ENCODE measurements at regions not wholly inside any gene's neighbourhood (a gene's known extent, or its start where the extent isn't known, plus 50 kb on each side); places are given as distances from the start of the nearest gene placed in this dataset.
A peak's percentile ranks its signal among the peaks of the same experiment; 100 is the strongest.

GRCh38 chr2:187869195-187869594 lies 315.0 kb upstream of the TFPI start:
- H3K27me3 ChIP-seq (ENCODE audit: control insufficient read depth in 1 of 2, insufficient read depth in 1 of 2, low read length in 2 of 2), result no peaks in the 10 kb centered on the region
- H2AFZ ChIP-seq (ENCODE audit: low read depth, low read length), result no peak overlapping the region
- no peak overlapping the region for H2BK15ac ChIP-seq (ENCODE audit: low read depth, poor library complexity, severe bottlenecking)
- H3K9ac ChIP-seq (ENCODE audit: low read length), result no peak overlapping the region
- DNase-seq, result no peak
- no peak overlapping the region for H3K27ac ChIP-seq (ENCODE audit: low read length, poor library complexity, severe bottlenecking)
- no peak overlapping the region for H3K4me3 ChIP-seq (ENCODE audit: insufficient read depth in 1 of 2, low read depth in 1 of 2, low read length in 2 of 2)
- H3K79me1 ChIP-seq (replicated peaks; ENCODE audit: low read length, poor library complexity, severe bottlenecking), result no peaks in the 10 kb centered on the region
- H3K9me3 ChIP-seq (ENCODE audit: control insufficient read depth, low read length), result no peaks in the 10 kb centered on the region
- H2BK12ac ChIP-seq (ENCODE audit: low read length in 2 of 2), result no peak overlapping the region
- no peak overlapping the region for H2BK5ac ChIP-seq (ENCODE audit: low read depth, low read length, poor library complexity, severe bottlenecking)
- H4K91ac ChIP-seq (ENCODE audit: low read length), result no peak overlapping the region
- no peak overlapping the region for H3K4ac ChIP-seq (ENCODE audit: low read depth in 1 of 2, low read length in 2 of 2)
- H3K18ac ChIP-seq (ENCODE audit: low read depth in 1 of 2, low read length in 2 of 2), result no peak overlapping the region
- H3K23ac ChIP-seq (ENCODE audit: low read length in 2 of 2), result no peak overlapping the region
- H2AK5ac ChIP-seq (ENCODE audit: low read length, severe bottlenecking), result no peak overlapping the region
- H3K4me1 ChIP-seq (ENCODE audit: control insufficient read depth, insufficient read depth, low read depth, low read length), result no peaks in the 10 kb centered on the region
- H3K4me2 ChIP-seq (ENCODE audit: low read length, poor library complexity, severe bottlenecking), result no peak overlapping the region
- no peak overlapping the region for H2BK120ac ChIP-seq (ENCODE audit: low read depth, low read length)
- 90% methylated on average over 9 of the region's 9 CpGs for WGBS
- no peak overlapping the region for H4K8ac ChIP-seq (ENCODE audit: low read length)
- no peaks in the 10 kb centered on the region for H3K36me3 ChIP-seq (ENCODE audit: control insufficient read depth in 1 of 2, insufficient read depth in 2 of 2, low read depth in 1 of 2, low read length in 2 of 2)
- H3K14ac ChIP-seq (ENCODE audit: low read length in 2 of 2), result no peak overlapping the region

DNA sequence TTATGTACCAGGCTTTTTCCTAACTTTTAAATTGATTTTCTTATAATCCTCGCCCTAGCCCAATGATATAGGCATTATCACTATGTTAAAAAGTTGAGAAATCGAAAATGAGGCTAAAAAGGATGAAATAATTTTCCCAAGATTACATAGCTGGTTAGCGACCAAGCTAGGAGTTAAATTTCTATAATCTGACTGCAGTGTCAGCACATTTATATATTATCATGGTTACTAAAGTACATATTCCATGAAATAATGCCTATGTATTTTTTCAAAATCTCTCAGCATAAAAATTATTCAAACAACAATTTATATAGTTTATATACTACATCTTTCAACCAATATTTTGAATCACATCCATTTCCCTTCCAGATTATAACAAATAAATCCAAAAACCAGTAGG lies 317.3 kb upstream of the TFPI start:
- Histone ChIP-seq H2BK5ac (ENCODE audit: low read depth, low read length, poor library complexity, severe bottlenecking) (no peak overlapping the region), H3K27me3 (ENCODE audit: control insufficient read depth in 1 of 2, insufficient read depth in 1 of 2, low read length in 2 of 2) (no peaks in the 10 kb centered on the region), H3K23ac (ENCODE audit: low read length in 2 of 2) (no peak overlapping the region), H3K4me1 (ENCODE audit: control insufficient read depth, insufficient read depth, low read depth, low read length) (no peaks in the 10 kb centered on the region), H3K14ac (ENCODE audit: low read length in 2 of 2) (no peak overlapping the region), H3K4me2 (ENCODE audit: low read length, poor library complexity, severe bottlenecking) (no peak overlapping the region), H2AFZ (ENCODE audit: low read depth, low read length) (no peak overlapping the region), H3K4me3 (ENCODE audit: insufficient read depth in 1 of 2, low read depth in 1 of 2, low read length in 2 of 2) (no peak overlapping the region), H3K36me3 (ENCODE audit: control insufficient read depth in 1 of 2, insufficient read depth in 2 of 2, low read depth in 1 of 2, low read length in 2 of 2) (no peaks in the 10 kb centered on the region), H3K79me1 (replicated peaks; ENCODE audit: low read length, poor library complexity, severe bottlenecking) (no peaks in the 10 kb centered on the region), H3K27ac (ENCODE audit: low read length, poor library complexity, severe bottlenecking) (no peak overlapping the region), H2BK15ac (ENCODE audit: low read depth, poor library complexity, severe bottlenecking) (no peak overlapping the region), H4K91ac (ENCODE audit: low read length) (no peak overlapping the region), H2BK12ac (ENCODE audit: low read length in 2 of 2) (no peak overlapping the region), H2BK120ac (ENCODE audit: low read depth, low read length) (no peak overlapping the region), H2AK5ac (ENCODE audit: low read length, severe bottlenecking) (no peak overlapping the region), H3K4ac (ENCODE audit: low read depth in 1 of 2, low read length in 2 of 2) (no peak overlapping the region), H4K8ac (ENCODE audit: low read length) (no peak overlapping the region), H3K9me3 (ENCODE audit: control insufficient read depth, low read length) (no peaks in the 10 kb centered on the region), H3K9ac (ENCODE audit: low read length) (no peak overlapping the region), H3K18ac (ENCODE audit: low read depth in 1 of 2, low read length in 2 of 2) (no peak overlapping the region)
- no peak for DNase-seq
- WGBS, result no CpG with 5 or more reads among the region's 3 CpGs

DNA sequence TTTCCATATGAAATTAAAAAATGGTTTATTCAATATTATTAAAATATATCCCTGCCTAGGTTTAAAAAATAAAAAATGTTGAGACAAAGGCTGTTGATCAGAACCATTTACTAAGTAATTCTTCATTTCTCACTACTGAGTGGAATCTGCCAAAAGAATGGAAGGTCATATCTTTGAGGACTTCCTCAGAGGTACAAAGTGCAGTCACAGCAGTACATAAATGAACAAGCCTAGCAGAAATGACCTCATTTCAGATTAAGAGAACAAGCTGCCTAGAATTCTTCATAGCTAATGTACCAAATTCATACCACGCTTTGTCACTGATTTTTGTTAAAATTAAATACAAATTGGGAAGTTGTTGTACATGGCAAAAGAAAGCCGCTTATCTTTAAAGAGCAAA lies 318.9 kb upstream of the TFPI start:
- H3K9me3 ChIP-seq (ENCODE audit: control insufficient read depth, low read length), result no peaks in the 10 kb centered on the region
- no peak overlapping the region for H4K91ac ChIP-seq (ENCODE audit: low read length)
- no peaks in the 10 kb centered on the region for H3K36me3 ChIP-seq (ENCODE audit: control insufficient read depth in 1 of 2, insufficient read depth in 2 of 2, low read depth in 1 of 2, low read length in 2 of 2)
- no peak overlapping the region for H3K27ac ChIP-seq (ENCODE audit: low read length, poor library complexity, severe bottlenecking)
- no peak overlapping the region for H2BK120ac ChIP-seq (ENCODE audit: low read depth, low read length)
- no CpG with 5 or more reads among the region's 2 CpGs for WGBS
- H3K9ac ChIP-seq (ENCODE audit: low read length), result no peak overlapping the region
- DNase-seq, result peak; percentile 8
- H2AK5ac ChIP-seq (ENCODE audit: low read length, severe bottlenecking), result no peak overlapping the region
- H2BK12ac ChIP-seq (ENCODE audit: low read length in 2 of 2), result no peak overlapping the region
- H3K4ac ChIP-seq (ENCODE audit: low read depth in 1 of 2, low read length in 2 of 2), result no peak overlapping the region
- no peaks in the 10 kb centered on the region for H3K4me1 ChIP-seq (ENCODE audit: control insufficient read depth, insufficient read depth, low read depth, low read length)
- H3K14ac ChIP-seq (ENCODE audit: low read length in 2 of 2), result no peak overlapping the region
- no peaks in the 10 kb centered on the region for H3K27me3 ChIP-seq (ENCODE audit: control insufficient read depth in 1 of 2, insufficient read depth in 1 of 2, low read length in 2 of 2)
- H3K23ac ChIP-seq (ENCODE audit: low read length in 2 of 2), result no peak overlapping the region
- no peak overlapping the region for H2BK5ac ChIP-seq (ENCODE audit: low read depth, low read length, poor library complexity, severe bottlenecking)
- H2AFZ ChIP-seq (ENCODE audit: low read depth, low read length), result no peak overlapping the region
- H3K4me2 ChIP-seq (ENCODE audit: low read length, poor library complexity, severe bottlenecking), result no peak overlapping the region
- H3K4me3 ChIP-seq (ENCODE audit: insufficient read depth in 1 of 2, low read depth in 1 of 2, low read length in 2 of 2), result no peak overlapping the region
- H4K8ac ChIP-seq (ENCODE audit: low read length), result no peak overlapping the region
- H3K79me1 ChIP-seq (replicated peaks; ENCODE audit: low read length, poor library complexity, severe bottlenecking), result no peaks in the 10 kb centered on the region
- H3K18ac ChIP-seq (ENCODE audit: low read depth in 1 of 2, low read length in 2 of 2), result no peak overlapping the region
- H2BK15ac ChIP-seq (ENCODE audit: low read depth, poor library complexity, severe bottlenecking), result no peak overlapping the region

DNA sequence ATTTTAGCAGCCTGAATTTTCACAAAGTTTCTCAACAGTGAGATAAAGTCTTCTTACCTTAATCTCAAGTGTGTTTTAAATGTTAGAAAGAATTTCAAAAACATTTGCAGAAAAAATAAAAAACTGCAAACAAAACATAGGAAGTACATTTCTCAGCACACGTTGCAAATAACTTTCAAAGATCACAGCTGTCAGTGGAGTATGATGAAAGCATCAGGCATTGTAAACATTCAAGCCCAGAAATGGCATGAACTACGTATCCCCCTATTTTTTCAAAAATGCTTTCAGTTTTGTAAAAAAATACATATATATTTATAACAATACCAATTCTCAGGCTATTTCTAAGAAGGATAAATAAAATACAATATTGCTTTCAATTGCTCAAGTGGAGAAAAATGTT lies 320.6 kb upstream of the TFPI start:
- Histone ChIP-seq H3K36me3 (ENCODE audit: control insufficient read depth in 1 of 2, insufficient read depth in 2 of 2, low read depth in 1 of 2, low read length in 2 of 2) (no peaks in the 10 kb centered on the region), H3K14ac (ENCODE audit: low read length in 2 of 2) (no peak overlapping the region), H3K23ac (ENCODE audit: low read length in 2 of 2) (no peak overlapping the region), H3K27ac (ENCODE audit: low read length, poor library complexity, severe bottlenecking) (no peak overlapping the region), H2BK12ac (ENCODE audit: low read length in 2 of 2) (no peak overlapping the region), H3K4me2 (ENCODE audit: low read length, poor library complexity, severe bottlenecking) (no peak overlapping the region), H2AFZ (ENCODE audit: low read depth, low read length) (no peak overlapping the region), H3K18ac (ENCODE audit: low read depth in 1 of 2, low read length in 2 of 2) (no peak overlapping the region), H2AK5ac (ENCODE audit: low read length, severe bottlenecking) (no peak overlapping the region), H3K79me1 (replicated peaks; ENCODE audit: low read length, poor library complexity, severe bottlenecking) (no peaks in the 10 kb centered on the region), H4K8ac (ENCODE audit: low read length) (no peak overlapping the region), H3K4me1 (ENCODE audit: control insufficient read depth, insufficient read depth, low read depth, low read length) (no peaks in the 10 kb centered on the region), H3K4ac (ENCODE audit: low read depth in 1 of 2, low read length in 2 of 2) (no peak overlapping the region), H3K27me3 (ENCODE audit: control insufficient read depth in 1 of 2, insufficient read depth in 1 of 2, low read length in 2 of 2) (no peaks in the 10 kb centered on the region), H2BK15ac (ENCODE audit: low read depth, poor library complexity, severe bottlenecking) (no peak overlapping the region), H3K4me3 (ENCODE audit: insufficient read depth in 1 of 2, low read depth in 1 of 2, low read length in 2 of 2) (no peak overlapping the region), H2BK5ac (ENCODE audit: low read depth, low read length, poor library complexity, severe bottlenecking) (no peak overlapping the region), H4K91ac (ENCODE audit: low read length) (no peak overlapping the region), H3K9ac (ENCODE audit: low read length) (no peak overlapping the region), H3K9me3 (ENCODE audit: control insufficient read depth, low read length) (no peaks in the 10 kb centered on the region), H2BK120ac (ENCODE audit: low read depth, low read length) (no peak overlapping the region)
- DNase-seq, result peak; percentile 33
- WGBS, result 0% methylated on average over 1 of the region's 2 CpGs
